GM18511 (cell line): ENCODE measurements at regions not wholly inside any gene's neighbourhood (a gene's known extent, or its start where the extent isn't known, plus 50 kb on each side); places are given as distances from the start of the nearest gene placed in this dataset.
A peak's percentile ranks its signal among the peaks of the same experiment; 100 is the strongest.

Experiments used
- ATAC-seq: cut with Tn5 transposase; IDR thresholded peaks from one replicate; pipeline ENCODE4 v1.9.1; 2021; ENCODE audit warnings: mild to moderate bottlenecking, moderate library complexity; ENCODE audit not compliant: unreplicated experiment

DNA sequence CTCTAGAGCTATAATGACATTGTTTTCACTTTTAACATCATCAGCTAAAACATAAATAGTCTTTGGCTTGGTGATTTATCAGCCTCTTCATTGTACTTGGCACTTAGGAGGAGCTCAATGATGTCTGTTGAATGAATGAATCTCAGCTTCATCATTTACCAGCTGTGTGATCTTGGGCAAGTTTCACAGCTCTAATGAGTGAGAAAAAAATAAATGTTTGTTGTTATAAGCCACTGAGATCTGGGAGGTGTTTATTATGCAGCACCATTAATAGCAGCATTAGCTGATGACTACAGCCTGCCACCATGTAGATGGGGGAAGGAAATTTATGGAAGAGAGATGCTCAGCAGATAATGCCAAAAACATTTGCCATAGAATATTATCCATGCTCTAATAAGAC is 63.6 kb upstream of the C1QTNF7 start:
- no peak for ATAC-seq

DNA sequence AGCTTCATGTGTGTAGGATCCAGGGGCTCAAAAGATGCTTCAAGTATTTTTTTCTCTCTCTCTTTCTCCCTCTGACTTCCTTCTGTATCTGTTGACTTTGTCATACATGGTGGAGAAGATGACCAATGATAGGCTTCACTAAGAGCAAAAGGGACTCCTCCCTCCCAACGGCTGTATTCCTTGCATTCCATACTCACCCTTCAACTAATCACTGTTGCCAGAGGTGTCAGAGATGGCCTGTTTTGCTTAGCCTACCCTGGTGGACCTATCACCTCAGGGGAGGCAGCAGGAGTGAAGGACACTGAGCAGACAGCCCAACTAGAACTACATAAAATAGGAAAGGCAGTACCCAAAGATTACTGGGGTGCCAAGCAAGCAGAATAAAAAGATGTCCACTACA is 62.2 kb upstream of the C1QTNF7 start:
- no peak for ATAC-seq

DNA sequence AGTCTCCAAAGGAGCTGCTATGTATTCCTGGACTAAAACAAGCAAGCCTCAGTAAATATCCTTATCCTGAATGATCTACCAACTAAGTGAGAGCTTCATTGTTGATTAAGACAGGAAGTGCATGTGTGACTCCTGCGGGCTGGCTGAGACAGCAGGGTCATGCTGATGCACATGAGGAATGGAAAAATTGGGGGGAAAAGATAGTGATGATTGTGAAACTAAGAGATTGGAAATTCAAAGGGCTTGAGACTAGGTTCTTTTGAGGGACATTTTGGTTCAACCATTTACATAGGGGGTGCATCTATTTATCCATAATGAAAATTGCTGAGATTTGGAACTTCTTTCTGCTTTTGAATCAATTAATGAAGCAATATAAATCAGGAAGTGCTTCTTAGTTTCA is 61.1 kb upstream of the C1QTNF7 start:
- no peak for ATAC-seq

DNA sequence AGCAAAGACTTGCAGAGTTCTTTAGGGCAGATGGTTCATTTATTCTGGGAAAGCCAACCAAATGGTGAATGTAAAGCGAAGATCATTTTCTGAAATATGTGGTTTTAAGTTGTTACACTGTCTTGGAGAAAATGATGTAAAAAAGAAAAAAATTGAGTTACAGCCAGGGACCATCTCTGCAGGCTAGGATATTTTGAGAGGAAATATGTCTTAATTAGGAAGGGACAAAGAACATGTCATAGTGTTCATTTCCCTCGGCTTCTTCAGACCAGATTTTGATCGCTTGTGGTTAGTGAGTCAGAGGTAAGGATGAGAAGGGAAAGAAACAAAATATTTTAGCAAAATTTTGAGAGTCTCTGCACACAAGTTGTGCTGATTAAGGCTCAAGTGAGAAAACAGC is 59.0 kb upstream of the C1QTNF7 start:
- ATAC-seq: no peak

DNA sequence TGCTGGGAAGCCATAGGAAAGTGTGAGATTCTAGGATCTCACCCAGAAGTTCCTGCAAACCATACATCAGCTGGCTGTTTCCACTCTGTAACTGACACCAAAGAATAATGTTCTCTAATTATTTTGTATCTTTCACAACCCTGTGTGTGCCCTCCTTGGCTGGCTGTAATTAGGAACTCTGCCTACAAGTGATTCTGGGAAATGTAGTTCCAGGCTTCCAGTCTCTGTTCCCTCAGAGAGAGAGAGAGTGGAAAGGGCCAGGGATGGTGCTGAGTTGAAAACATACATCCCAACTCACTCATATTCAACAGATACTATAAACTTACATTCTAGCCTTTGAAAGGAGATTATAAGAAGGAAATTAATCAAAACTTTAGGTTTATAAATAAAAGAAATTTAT is 57.5 kb upstream of the C1QTNF7 start:
- ATAC-seq: no peak

DNA sequence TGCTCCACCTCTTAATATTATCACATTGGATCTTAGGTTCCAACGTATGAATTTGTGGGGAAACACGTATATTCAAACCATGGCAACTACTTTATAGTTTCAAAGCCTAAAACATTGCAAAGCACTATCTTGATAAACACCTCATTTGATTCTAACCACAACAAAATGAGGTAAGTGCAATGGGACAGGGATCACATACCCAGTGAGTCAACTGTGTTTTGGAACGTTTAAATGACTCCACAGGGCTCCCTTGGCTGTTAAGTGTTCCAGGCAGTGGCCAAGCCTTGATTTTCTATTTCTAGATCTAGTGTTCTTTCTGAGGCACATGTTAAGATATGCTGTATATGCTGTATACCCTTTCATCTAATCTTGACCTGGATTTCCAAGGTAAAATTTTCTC is 54.5 kb upstream of the C1QTNF7 start:
- ATAC-seq: no peak

DNA sequence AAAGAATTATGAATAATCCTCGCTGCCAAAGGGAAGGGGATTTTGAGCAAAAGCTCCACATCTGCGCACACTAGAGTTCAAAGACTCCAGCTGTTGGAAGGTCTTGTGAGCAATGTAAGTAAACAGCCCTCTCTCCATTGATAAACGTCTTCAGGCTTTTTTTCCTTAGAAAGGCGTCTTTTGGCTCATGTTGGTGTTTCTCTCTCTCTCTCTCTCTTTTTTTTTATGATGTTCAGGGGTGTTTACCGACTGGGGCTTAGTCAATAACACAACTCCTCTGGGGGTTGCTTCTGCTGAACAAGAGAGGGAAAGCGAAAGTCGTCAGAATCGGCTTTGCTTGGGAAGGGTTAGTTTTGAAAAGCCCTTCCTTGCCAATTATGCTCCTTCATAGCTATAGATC is 53.2 kb upstream of the C1QTNF7 start:
- ATAC-seq: no peak

DNA sequence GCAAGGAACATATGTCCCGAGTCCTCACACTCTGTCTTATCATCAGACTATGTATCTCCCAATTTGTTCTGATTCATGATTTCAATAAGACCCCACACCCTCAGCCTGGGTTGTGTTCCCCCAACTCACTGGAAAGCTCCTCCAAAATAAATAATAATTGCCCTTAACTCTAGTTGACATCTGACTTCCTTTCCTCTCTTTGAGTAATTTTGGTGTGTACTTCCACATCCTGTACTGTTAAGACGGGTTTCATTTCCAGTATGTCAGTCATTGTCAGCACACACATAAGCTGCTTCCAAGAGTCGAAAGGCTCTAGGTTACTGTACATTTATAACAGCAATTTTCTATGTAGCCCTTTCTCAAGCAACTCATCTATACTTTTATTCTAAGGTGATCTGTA is 52.2 kb upstream of the C1QTNF7 start:
- ATAC-seq: peak; percentile 68

DNA sequence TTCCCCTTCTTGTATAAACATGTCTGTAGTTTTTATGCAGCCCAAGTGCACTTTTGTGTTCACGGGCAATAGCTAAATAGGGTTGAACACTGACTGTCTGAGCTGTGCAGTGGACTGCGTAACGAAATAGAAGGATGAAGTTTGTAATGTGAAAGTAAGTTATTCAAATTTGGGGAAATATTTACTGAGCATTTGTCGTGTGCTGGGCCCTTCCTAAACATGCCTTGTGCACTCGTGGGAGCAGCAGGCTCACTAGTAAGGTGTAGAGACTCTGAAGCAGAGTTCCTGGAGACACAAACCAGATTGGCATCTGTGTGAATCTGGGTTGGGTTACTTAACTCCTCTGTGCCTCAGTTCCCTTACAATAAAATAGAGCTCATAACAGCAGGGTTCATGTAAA is 51.7 kb upstream of the C1QTNF7 start:
- no peak for ATAC-seq

DNA sequence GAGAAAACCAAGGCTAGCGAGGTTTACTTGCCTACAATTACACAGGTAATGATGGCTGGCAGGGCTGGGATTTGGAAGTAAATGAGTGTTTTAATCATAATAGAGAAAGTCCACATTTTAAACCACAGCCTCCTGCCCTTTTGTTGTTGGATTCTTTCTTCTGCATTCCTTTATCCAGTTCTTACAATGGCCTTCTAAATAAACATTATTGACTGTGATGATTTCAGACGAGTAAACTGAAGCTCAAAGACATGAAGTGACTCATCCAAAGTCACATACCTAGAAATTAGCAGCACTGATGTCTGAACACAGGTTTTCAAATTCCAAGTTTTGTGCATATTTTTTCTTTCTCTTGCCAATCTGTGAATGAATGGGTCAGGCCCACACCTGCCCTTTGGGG is 51.2 kb upstream of the C1QTNF7 start:
- ATAC-seq: no peak
